ENCODE measurements at regions not wholly inside any gene's neighbourhood (a gene's known extent, or its start where the extent isn't known, plus 50 kb on each side); places are given as distances from the start of the nearest gene placed in this dataset.

DNA sequence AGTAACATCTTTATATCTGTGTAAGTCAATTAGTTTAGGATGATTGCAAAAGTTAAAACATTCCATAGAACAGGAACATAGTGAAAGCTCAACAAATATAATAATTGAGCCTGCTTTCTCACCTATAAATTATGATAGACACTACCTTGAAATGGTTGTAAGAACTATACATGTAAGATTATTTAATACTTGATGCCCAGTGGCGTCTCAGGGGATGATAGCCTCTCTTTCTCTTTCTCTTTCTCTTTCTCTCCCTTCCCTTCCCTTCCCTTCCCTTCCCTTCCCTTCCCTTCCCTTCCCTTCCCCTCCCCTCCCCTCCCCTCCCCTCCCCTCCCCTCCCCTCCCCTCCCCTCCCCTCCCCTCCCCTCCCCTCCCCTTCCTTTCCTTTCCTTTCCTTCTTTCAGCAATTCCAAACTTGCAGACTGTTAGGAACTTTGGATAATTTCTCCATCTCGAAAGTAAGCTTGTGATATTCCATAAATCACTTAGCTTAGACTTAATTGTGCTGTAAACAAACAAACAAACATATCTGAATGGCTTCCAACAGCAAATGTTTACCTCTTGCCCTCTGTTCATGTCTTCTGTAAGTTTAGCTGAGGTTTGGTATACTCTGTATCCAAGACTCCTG lies 1102.7 kb downstream of the TSN start:
- Histone ChIP-seq H3K4me2 (ENCODE audit: low read length) (no peak overlapping the region), H4K20me1 (ENCODE audit: control insufficient read depth, insufficient read depth, low read depth, low read length) (no peaks in the 10 kb centered on the region)

DNA sequence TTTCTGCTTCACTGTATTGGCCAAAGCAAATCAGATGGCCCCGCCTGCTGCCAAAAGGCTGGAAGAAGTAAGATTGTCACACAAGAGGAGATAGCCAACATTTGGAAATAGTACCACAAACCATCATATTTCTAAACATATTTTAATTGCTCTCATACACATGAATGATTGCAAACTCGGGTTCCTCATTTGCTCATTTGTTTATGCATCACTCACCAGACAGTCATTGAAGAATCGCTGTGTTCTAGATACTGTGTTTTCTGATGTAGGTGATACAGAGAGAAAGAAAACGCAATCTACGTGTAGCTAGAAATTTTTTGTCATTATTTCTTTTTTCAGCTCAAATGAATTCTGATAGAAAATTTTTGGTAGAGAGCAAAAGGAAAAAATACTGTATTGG lies 1103.4 kb downstream of the TSN start:
- no peaks in the 10 kb centered on the region for H3K79me2 ChIP-seq (ENCODE audit: control insufficient read depth, low read length)
- no peaks in the 10 kb centered on the region for H3K36me3 ChIP-seq (ENCODE audit: control insufficient read depth, low read length)
- no peak overlapping the region for H3K4me3 ChIP-seq (ENCODE audit: low read length)
- H3K4me2 ChIP-seq (ENCODE audit: low read length) = no peak overlapping the region
- H3K27ac ChIP-seq (ENCODE audit: low read depth, low read length) = no peak overlapping the region
- H3K9me3 ChIP-seq (ENCODE audit: control insufficient read depth, insufficient read depth, low read length) = no peaks in the 10 kb centered on the region
- H3K4me1 ChIP-seq (ENCODE audit: control insufficient read depth, low read length) = no peaks in the 10 kb centered on the region
- no peaks in the 10 kb centered on the region for H3K27me3 ChIP-seq (ENCODE audit: control insufficient read depth, low read length)
- no peaks in the 10 kb centered on the region for H4K20me1 ChIP-seq (ENCODE audit: control insufficient read depth, insufficient read depth, low read depth, low read length)
- no peaks in the 10 kb centered on the region for H3K9me2 ChIP-seq (replicated peaks; ENCODE audit: control insufficient read depth, low read length)
- TF ChIP-seq, protein P1, sequence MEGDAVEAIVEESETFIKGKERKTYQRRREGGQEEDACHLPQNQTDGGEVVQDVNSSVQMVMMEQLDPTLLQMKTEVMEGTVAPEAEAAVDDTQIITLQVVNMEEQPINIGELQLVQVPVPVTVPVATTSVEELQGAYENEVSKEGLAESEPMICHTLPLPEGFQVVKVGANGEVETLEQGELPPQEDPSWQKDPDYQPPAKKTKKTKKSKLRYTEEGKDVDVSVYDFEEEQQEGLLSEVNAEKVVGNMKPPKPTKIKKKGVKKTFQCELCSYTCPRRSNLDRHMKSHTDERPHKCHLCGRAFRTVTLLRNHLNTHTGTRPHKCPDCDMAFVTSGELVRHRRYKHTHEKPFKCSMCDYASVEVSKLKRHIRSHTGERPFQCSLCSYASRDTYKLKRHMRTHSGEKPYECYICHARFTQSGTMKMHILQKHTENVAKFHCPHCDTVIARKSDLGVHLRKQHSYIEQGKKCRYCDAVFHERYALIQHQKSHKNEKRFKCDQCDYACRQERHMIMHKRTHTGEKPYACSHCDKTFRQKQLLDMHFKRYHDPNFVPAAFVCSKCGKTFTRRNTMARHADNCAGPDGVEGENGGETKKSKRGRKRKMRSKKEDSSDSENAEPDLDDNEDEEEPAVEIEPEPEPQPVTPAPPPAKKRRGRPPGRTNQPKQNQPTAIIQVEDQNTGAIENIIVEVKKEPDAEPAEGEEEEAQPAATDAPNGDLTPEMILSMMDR (IDR thresholded peaks at IDR 0.05; ENCODE audit: low read depth, low read length, poor library complexity, severe bottlenecking) = no peak
- TF ChIP-seq EZH2phosphoT487 (IDR thresholded peaks at IDR 0.05; ENCODE audit: borderline replicate concordance, low read length) = no peak
- no peaks in the 10 kb centered on the region for H3F3A ChIP-seq (ENCODE audit: control insufficient read depth, insufficient read depth)

More for the DNA sequence above, 1102.7 kb downstream of the TSN start:
- H3K9me3 ChIP-seq (ENCODE audit: control insufficient read depth, insufficient read depth, low read length) = no peaks in the 10 kb centered on the region
- no peaks in the 10 kb centered on the region for H3K79me2 ChIP-seq (ENCODE audit: control insufficient read depth, low read length)
- no peaks in the 10 kb centered on the region for H3F3A ChIP-seq (ENCODE audit: control insufficient read depth, insufficient read depth)
- TF ChIP-seq, protein P1 (IDR thresholded peaks at IDR 0.05; ENCODE audit: low read depth, low read length, poor library complexity, severe bottlenecking) = no peak
- TF ChIP-seq EZH2phosphoT487 (IDR thresholded peaks at IDR 0.05; ENCODE audit: borderline replicate concordance, low read length) = no peak
- no peaks in the 10 kb centered on the region for H3K4me1 ChIP-seq (ENCODE audit: control insufficient read depth, low read length)
- no peaks in the 10 kb centered on the region for H3K36me3 ChIP-seq (ENCODE audit: control insufficient read depth, low read length)
- no peak overlapping the region for H3K27ac ChIP-seq (ENCODE audit: low read depth, low read length)
- H3K27me3 ChIP-seq (ENCODE audit: control insufficient read depth, low read length) = no peaks in the 10 kb centered on the region
- H3K4me3 ChIP-seq (ENCODE audit: low read length) = no peak overlapping the region
- no peaks in the 10 kb centered on the region for H3K9me2 ChIP-seq (replicated peaks; ENCODE audit: control insufficient read depth, low read length)

DNA sequence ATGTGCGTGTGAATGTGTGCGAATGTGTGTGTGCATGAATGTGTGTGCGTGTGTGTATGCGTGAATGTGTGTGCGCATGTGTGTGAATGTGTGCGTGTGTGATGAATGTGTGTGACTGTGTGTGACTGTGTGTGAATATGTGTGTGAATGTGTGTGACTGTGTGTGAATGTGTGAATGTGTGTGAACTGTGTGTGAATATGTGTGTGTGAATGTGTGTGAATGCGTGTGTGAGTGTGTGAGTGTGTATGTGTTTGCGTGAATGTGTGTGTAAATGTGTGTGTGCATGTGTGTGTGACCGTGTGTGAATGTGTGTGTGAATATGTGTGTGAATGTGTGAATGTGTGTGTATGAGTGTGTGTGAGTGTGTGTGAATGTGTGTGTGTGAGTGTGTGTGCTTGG lies 1103.8 kb downstream of the TSN start:
- Histone ChIP-seq H3K4me2 (ENCODE audit: low read length) (no peak overlapping the region), H3F3A (ENCODE audit: control insufficient read depth, insufficient read depth) (no peaks in the 10 kb centered on the region), H3K9me3 (ENCODE audit: control insufficient read depth, insufficient read depth, low read length) (no peaks in the 10 kb centered on the region), H3K27ac (ENCODE audit: low read depth, low read length) (no peak overlapping the region), H3K79me2 (ENCODE audit: control insufficient read depth, low read length) (no peaks in the 10 kb centered on the region), H3K4me3 (ENCODE audit: low read length) (no peak overlapping the region), H3K27me3 (ENCODE audit: control insufficient read depth, low read length) (no peaks in the 10 kb centered on the region), H3K9me2 (replicated peaks; ENCODE audit: control insufficient read depth, low read length) (no peaks in the 10 kb centered on the region), H3K4me1 (ENCODE audit: control insufficient read depth, low read length) (no peaks in the 10 kb centered on the region), H4K20me1 (ENCODE audit: control insufficient read depth, insufficient read depth, low read depth, low read length) (no peaks in the 10 kb centered on the region), H3K36me3 (ENCODE audit: control insufficient read depth, low read length) (no peaks in the 10 kb centered on the region)
- no peak for TF ChIP-seq EZH2phosphoT487 (IDR thresholded peaks at IDR 0.05; ENCODE audit: borderline replicate concordance, low read length)
- TF ChIP-seq, protein P1 (IDR thresholded peaks at IDR 0.05; ENCODE audit: low read depth, low read length, poor library complexity, severe bottlenecking) = no peak
